HG03095 (cell line): ENCODE measurements at regions not wholly inside any gene's neighbourhood (a gene's known extent, or its start where the extent isn't known, plus 50 kb on each side); places are given as distances from the start of the nearest gene placed in this dataset.
"Not testable (repeated sequence)": the region's sequence is repeated elsewhere in the genome, so short reads cannot be mapped to it uniquely, and the experiment has no call there.

ENCODE experiments used
- ATAC-seq: cut with Tn5 transposase; IDR thresholded peaks from one replicate; pipeline ENCODE4 v1.9.1; 2021; ENCODE audit warnings: moderate library complexity; ENCODE audit not compliant: unreplicated experiment

GRCh38 chrX:147468600-147468999 lies 443.1 kb upstream of the FMR1 start:
- ATAC-seq: no peak

- no peak for ATAC-seq
Measured at GRCh38 chrX:147476008-147476407, 435.7 kb upstream of the FMR1 start.

GRCh38 chrX:147478899-147479298 lies 432.8 kb upstream of the FMR1 start:
- ATAC-seq: no peak

GRCh38 chrX:147485207-147485606 lies 426.5 kb upstream of the FMR1 start:
- ATAC-seq: no peak

GRCh38 chrX:147494365-147494764 lies 417.4 kb upstream of the FMR1 start:
- no peak for ATAC-seq

- no peak for ATAC-seq
Measured at GRCh38 chrX:147498796-147499195, 412.9 kb upstream of the FMR1 start.

- no peak for ATAC-seq
Measured at GRCh38 chrX:147522981-147523380, 388.7 kb upstream of the FMR1 start.

- ATAC-seq: no peak
Measured at GRCh38 chrX:147533426-147533825, 378.3 kb upstream of the FMR1 start.

GRCh38 chrX:147537172-147537571 lies 374.5 kb upstream of the FMR1 start:
- ATAC-seq: no peak

- ATAC-seq: not testable (repeated sequence)
Measured at GRCh38 chrX:147548023-147548422, 363.7 kb upstream of the FMR1 start.

GRCh38 chrX:147550217-147550616 lies 361.5 kb upstream of the FMR1 start:
- no peak for ATAC-seq

- ATAC-seq: no peak
Measured at GRCh38 chrX:147559191-147559590, 352.5 kb upstream of the FMR1 start.

GRCh38 chrX:147565237-147565636 lies 346.5 kb upstream of the FMR1 start:
- ATAC-seq: no peak

- ATAC-seq: no peak
Measured at GRCh38 chrX:147570483-147570882, 341.2 kb upstream of the FMR1 start.

- ATAC-seq: no peak
Measured at GRCh38 chrX:147573266-147573665, 338.5 kb upstream of the FMR1 start.

GRCh38 chrX:147602176-147602696 lies 309.5 kb upstream of the FMR1 start:
- ATAC-seq: no peak

GRCh38 chrX:147626605-147627004 lies 285.1 kb upstream of the FMR1 start:
- ATAC-seq: no peak

GRCh38 chrX:147635186-147635585 lies 276.5 kb upstream of the FMR1 start:
- no peak for ATAC-seq

GRCh38 chrX:147637190-147637589 lies 274.5 kb upstream of the FMR1 start:
- ATAC-seq: no peak

- ATAC-seq: no peak
Measured at GRCh38 chrX:147646949-147647723, 264.6 kb upstream of the FMR1 start.

GRCh38 chrX:147675819-147676218 lies 235.9 kb upstream of the FMR1 start:
- ATAC-seq: no peak

- ATAC-seq: no peak
Measured at GRCh38 chrX:147679356-147680005, 232.2 kb upstream of the FMR1 start.
